ENCODE measurements at regions not wholly inside any gene's neighbourhood (a gene's known extent, or its start where the extent isn't known, plus 50 kb on each side); places are given as distances from the start of the nearest gene placed in this dataset.

GRCh38 chr2:43006834-43007543, 214.6 kb upstream of the HAAO start:
- TF ChIP-seq CTCF (IDR thresholded peaks at IDR 0.05; ENCODE audit: low read depth, low read length, missing input control) (no peak), TAF1 (conservative IDR thresholded peaks at IDR 0.05) (no peak), ZBTB33 (IDR thresholded peaks at IDR 0.05) (no peak), JUND (IDR thresholded peaks at IDR 0.05) (no peak)

Data from liver (tissue), 3 donors.